ENCODE measurements at regions not wholly inside any gene's neighbourhood (a gene's known extent, or its start where the extent isn't known, plus 50 kb on each side); places are given as distances from the start of the nearest gene placed in this dataset.
"Not testable (repeated sequence)": the region's sequence is repeated elsewhere in the genome, so short reads cannot be mapped to it uniquely, and the experiment has no call there.

- intact Hi-C loops (cut with DNase I), result no loop called here
Observed at GRCh38 chr6:120935016-120935415, 399.3 kb downstream of the TBC1D32 start.

DNA sequence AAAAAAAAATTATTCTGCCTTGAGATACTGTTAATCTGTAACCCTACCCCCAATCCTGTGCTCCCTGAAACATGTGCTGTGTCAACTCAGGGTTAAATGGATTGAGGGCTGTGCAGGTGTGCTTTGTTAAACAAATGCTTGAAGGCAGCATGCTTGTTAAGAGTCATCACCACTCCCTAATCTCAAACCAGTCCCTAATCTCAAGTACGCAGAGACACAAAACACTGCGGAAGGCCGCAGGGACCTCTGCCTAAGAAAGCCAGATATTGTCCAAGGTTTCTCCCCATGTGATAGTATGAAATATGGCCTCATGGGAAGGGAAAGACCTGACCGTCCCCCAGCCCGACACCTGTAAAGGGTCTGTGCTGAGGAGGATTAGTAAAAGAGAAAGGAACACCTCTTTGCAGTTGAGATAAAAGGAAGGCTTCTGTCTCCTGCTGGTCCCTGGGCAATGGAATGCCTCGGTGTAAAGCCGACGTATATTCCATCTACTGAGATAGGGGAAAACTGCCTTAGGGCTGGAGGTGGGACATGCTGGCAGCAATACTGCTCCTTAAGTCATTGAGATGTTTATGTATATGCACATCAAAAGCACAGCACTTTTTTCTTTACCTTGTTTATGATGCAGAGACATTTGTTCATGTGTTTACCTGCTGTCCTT lies 402.6 kb downstream of the TBC1D32 start:
- intact Hi-C loops (cut with DNase I); DNase-seq (ENCODE audit: low spot score): not testable (repeated sequence)

More at GRCh38 chr6:120935016-120935415, 399.3 kb downstream of the TBC1D32 start:
- no peak for DNase-seq (ENCODE audit: low spot score)

DNA sequence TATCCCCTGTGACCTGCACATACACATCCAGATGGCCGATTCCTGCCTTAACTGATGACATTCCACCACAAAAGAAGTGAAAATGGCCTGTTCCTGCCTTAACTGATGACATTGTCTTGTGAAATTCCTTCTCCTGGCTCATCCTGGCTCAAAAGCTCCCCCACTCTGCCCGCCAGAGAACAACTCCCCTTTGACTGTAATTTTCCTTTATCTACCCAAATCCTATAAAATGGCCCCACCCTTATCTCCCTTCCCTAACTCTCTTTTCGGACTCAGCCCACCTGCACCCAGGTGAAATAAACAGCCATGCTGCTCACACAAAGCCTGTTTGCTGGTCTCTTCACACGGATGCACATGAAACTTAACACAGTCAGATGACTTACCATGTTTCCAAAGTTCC lies 403.8 kb downstream of the TBC1D32 start:
- intact Hi-C loops (cut with DNase I), result not testable (repeated sequence)

GRCh38 chr6:120924214-120924613 lies 410.1 kb downstream of the TBC1D32 start:
- intact Hi-C loops (cut with DNase I), result no loop called here
- no peak for DNase-seq (ENCODE audit: low spot score)

More for the DNA sequence above, 403.8 kb downstream of the TBC1D32 start:
- DNase-seq (ENCODE audit: low spot score), result not testable (repeated sequence)

DNA sequence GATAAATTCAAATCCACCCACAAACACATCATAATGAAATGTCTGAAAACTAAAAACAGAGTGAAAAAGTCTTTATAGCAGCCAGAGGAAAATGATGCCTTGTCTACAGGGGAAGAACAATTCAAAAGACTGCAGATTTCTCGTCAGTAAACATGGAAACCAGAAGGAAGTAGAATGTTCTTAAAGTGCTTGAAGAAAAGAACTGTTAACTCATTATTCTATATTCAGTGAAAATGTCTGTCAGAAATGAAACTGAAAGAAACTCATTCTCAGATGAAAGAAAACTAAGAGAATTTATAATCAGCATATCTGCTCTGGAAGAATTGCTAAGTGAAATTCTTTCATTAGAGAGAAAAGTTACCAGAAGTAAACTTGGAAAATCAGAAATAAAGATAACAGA lies 416.1 kb downstream of the TBC1D32 start:
- DNase-seq (ENCODE audit: low spot score), result no peak
- intact Hi-C loops (cut with DNase I), result no loop called here

DNA sequence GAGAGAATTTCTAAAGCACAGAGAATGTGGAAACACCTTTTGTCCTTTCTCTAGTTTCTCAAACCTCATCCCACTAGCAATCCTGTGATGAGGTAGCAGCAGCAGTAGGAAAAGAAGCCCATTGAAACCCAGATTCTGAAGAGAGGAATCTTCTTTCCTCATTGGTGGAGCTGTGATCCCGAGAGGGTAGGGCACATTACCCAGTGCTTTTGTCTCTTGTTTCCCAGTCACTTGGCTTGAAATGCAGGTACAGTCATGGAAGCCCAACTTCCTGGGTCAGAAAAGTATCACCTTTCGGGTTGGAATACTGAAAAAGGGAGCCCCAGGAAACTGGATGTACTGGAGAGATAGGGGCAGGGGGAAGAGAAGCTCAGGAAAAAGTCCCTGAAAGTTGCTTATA lies 417.4 kb downstream of the TBC1D32 start:
- no peak for DNase-seq (ENCODE audit: low spot score)
- intact Hi-C loops (cut with DNase I), result no loop called here

- intact Hi-C loops (cut with DNase I), result no loop called here
- DNase-seq (ENCODE audit: low spot score), result no peak
Observed at GRCh38 chr6:120913486-120913885, 420.8 kb downstream of the TBC1D32 start.

DNA sequence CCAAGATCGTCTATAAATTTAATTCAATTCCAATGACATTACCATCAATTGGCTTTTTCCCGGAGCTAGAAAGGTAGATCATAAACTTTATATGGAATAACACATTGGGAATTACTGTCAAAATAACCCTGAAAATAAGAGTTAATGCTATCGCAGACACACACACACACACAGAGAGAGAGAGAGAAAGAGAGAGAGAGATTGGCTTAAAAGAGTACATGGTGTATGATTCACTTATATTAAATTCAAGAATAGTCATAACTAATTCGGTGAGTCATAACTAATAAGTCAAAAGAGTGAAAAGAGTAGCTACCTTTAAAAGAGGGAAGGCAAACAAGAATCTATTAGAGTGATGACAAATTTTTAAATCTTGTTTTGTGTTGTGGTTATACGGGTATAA lies 425.5 kb downstream of the TBC1D32 start:
- no peak for DNase-seq (ENCODE audit: low spot score)
- intact Hi-C loops (cut with DNase I), result no loop called here

DNA sequence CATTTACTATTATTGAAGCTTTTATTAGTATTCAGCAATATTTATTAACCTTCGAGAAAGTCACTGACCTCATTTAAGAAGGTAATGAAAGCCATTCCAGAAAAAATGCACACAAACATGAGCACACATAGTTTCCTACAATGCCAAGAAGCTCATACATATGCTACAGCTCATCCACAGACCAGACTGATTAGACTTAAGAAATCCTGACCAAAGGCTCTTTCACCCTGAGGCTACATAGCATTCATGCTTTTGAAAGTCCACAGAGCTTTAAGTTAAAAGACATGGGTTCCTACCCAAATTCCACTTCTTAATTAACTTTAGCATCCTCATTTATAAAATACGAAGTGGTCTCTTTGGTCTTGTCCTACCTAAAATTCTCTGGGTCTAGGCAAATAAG lies 430.4 kb downstream of the TBC1D32 start:
- intact Hi-C loops (cut with DNase I), result no loop called here
- DNase-seq (ENCODE audit: low spot score), result no peak

DNA sequence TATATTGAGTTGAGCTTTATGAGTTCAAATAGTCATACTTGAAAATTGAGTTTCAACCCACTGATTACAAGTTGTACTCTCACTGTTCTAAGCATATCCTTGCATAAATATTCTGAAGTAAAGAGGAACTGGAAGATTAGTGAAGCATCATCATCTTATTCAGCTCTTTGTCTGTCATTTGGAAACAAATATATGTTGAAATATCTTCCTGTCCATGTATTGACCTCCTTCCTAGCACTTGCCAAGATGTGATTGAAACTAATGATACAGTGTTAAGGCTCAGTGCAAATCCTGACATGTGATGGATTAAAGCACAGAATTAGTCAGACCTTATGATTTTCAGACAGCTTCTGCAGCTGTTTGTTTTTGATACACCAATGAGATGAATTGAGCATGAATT lies 434.3 kb downstream of the TBC1D32 start:
- DNase-seq (ENCODE audit: low spot score), result no peak
- intact Hi-C loops (cut with DNase I), result no loop called here

- DNase-seq (ENCODE audit: low spot score), result no peak
- intact Hi-C loops (cut with DNase I), result no loop called here
Observed at GRCh38 chr6:120894077-120894476, 440.2 kb downstream of the TBC1D32 start.

GRCh38 chr6:120876931-120877330 lies 457.3 kb downstream of the TBC1D32 start:
- intact Hi-C loops (cut with DNase I), result no loop called here

DNA sequence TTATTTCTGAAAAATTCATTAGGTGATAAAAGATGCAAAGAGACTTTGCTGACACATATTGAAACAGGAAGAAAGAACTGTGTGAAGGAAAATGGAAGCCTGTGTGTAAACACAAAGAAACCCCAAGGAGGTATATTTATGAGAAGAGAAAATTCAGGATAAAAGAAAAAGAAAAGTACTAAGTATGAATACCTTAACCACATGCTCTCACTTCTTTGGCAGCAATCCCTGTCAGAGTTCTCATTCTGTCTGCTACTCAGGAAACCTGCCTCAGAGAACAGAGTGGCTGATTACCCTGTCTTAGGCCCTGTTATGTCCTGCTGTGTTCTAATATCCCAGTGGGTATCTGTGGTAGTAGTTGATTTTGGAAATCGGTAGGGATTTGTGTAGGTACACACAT lies 457.9 kb downstream of the TBC1D32 start:
- intact Hi-C loops (cut with DNase I), result no loop called here
- DNase-seq (ENCODE audit: low spot score), result no peak

More at GRCh38 chr6:120876931-120877330, 457.3 kb downstream of the TBC1D32 start:
- DNase-seq (ENCODE audit: low spot score), result no peak

DNA sequence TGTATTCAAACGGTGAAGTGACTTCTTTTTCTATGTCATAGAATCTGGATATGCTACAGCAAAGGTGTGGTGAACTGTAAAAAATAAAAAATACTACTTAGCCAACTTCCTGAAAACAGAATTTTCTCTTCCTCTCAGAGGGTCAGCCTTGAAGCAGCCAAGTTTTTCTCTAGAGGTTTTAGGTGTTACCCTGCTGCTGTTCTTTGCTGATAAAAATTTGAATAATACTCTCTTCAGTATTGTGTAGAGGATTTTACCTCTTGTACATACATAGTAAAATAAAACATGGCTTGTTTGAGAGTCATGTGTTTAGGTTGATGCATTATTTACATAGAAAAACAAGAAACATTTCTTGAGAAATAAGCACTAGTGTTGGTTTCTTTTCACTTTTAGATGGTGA lies 458.4 kb downstream of the TBC1D32 start:
- intact Hi-C loops (cut with DNase I), result no loop called here
- no peak for DNase-seq (ENCODE audit: low spot score)

GRCh38 chr6:120874422-120874821 lies 459.9 kb downstream of the TBC1D32 start:
- intact Hi-C loops (cut with DNase I), result no loop called here
- DNase-seq (ENCODE audit: low spot score), result no peak

GRCh38 chr6:120873125-120873865 lies 461.0 kb downstream of the TBC1D32 start:
- DNase-seq (ENCODE audit: low spot score), result peak; percentile 77
- intact Hi-C loops (cut with DNase I), result no loop called here

DNA sequence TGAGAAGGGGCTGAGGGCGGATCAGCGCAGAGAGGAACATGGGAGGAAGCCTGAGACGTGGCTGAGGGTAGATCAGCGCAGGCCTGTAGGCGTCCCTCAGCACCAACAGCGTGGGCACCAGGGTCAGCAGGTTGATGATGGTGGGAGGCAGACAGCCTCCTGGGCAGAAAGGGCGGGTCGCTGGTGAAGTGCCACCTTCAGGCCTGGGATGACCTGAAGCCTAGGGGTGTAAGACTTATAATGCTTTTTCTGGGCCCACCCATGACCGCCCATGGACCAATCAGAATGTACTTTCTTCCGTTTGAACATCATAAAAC lies 462.1 kb downstream of the TBC1D32 start:
- intact Hi-C loops (cut with DNase I), result no loop called here
- no peak for DNase-seq (ENCODE audit: low spot score)

DNA sequence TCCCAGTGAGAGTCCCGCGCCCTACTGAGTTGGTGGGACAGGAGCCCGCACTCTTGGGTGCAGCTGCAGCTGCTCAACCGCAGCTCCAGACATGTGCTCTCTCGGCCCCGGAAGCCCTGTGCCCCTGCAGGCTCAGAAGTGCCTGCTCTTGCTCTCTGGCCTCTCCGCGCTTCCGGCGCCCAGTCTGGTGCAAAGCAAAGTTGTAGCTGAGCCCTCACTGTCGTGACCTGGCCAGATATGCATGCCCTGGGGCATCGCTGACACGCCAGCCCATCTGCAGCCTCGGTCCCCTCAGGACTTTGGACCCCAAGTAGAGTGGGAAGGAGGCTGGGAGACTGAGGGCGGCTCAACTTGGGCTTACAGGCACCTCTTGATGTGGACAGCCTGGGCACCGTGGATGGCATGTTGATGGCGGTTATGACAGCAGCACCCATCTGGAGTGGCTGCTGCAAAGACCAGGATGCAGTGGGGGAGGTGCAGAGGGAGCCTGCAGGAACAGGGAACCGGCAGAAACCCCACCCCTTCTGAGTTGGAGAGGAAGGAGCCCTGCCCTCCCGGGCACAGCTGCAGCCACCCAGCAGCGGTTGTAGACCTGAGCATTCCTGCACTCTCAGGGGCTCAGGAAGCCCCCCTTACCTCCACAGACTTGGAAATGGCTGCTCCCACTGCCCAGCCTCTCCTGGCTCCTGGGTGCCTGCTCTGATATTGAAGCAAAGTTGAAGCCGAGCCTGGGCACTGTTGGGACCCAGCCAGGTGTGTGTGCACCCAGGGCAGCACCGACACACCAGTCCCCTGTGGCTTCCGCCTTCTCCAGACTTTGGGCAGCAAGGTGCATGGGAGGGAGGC lies 462.6 kb downstream of the TBC1D32 start:
- peak; percentile 74 for DNase-seq (ENCODE audit: low spot score)
- intact Hi-C loops (cut with DNase I), result no loop called here

DNA sequence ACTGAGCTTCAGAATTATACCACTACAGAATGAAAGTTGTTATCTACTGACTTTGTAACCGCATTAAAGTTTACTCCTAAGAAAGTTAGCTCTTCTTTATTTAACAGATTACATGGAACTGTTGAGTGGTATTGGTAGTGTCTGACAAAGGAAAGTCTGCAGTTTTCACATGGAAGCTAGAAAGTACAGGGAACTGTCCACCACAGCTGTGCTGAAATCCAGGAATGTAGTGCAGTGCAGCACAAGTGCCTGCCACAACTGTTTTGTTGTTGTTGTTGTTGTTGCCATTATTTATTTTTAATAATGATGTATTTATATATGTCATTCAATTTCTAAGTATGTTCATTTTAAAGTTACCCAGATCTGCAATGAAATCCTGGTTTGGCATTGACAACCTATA lies 464.9 kb downstream of the TBC1D32 start:
- intact Hi-C loops (cut with DNase I), result no loop called here
- DNase-seq (ENCODE audit: low spot score), result no peak

GRCh38 chr6:120857422-120857821 lies 476.9 kb downstream of the TBC1D32 start:
- intact Hi-C loops (cut with DNase I), result no loop called here
- no peak for DNase-seq (ENCODE audit: low spot score)

Data from posterior vena cava (tissue), 2 donors.